GM18508 (cell line): ENCODE measurements at regions not wholly inside any gene's neighbourhood (a gene's known extent, or its start where the extent isn't known, plus 50 kb on each side); places are given as distances from the start of the nearest gene placed in this dataset.

ENCODE experiments used
- ATAC-seq: cut with Tn5 transposase; IDR thresholded peaks from one replicate; pipeline ENCODE4 v1.9.1; 2021; ENCODE audit warnings: moderate number of reproducible peaks; ENCODE audit not compliant: insufficient read depth, unreplicated experiment

GRCh38 chr3:30199855-30200254 is 406.5 kb upstream of the TGFBR2 start:
- no peak for ATAC-seq

GRCh38 chr3:30201715-30202114 is 404.7 kb upstream of the TGFBR2 start:
- no peak for ATAC-seq

- ATAC-seq, result no peak
These were observed 403.1 kb upstream of the TGFBR2 start for GRCh38 chr3:30203301-30203700.

GRCh38 chr3:30204126-30204525 is 402.3 kb upstream of the TGFBR2 start:
- ATAC-seq, result no peak

- ATAC-seq, result no peak
These were observed 400.4 kb upstream of the TGFBR2 start for GRCh38 chr3:30206051-30206450.

GRCh38 chr3:30221619-30222018 is 384.8 kb upstream of the TGFBR2 start:
- no peak for ATAC-seq

- ATAC-seq, result no peak
These were observed 384.0 kb upstream of the TGFBR2 start for GRCh38 chr3:30222441-30222840.

- no peak for ATAC-seq
These were observed 381.4 kb upstream of the TGFBR2 start for GRCh38 chr3:30225021-30225420.

GRCh38 chr3:30226601-30227151 is 379.7 kb upstream of the TGFBR2 start:
- ATAC-seq, result no peak

- ATAC-seq, result no peak
These were observed 378.7 kb upstream of the TGFBR2 start for GRCh38 chr3:30227571-30228301.

- no peak for ATAC-seq
These were observed 378.1 kb upstream of the TGFBR2 start for GRCh38 chr3:30228302-30228631.

GRCh38 chr3:30231277-30232141 is 374.9 kb upstream of the TGFBR2 start:
- ATAC-seq, result no peak

- no peak for ATAC-seq
These were observed 374.3 kb upstream of the TGFBR2 start for GRCh38 chr3:30232142-30232541.

GRCh38 chr3:30233913-30234646 is 372.3 kb upstream of the TGFBR2 start:
- no peak for ATAC-seq

GRCh38 chr3:30236011-30236410 is 370.4 kb upstream of the TGFBR2 start:
- no peak for ATAC-seq

- no peak for ATAC-seq
These were observed 364.7 kb upstream of the TGFBR2 start for GRCh38 chr3:30241721-30242120.

- no peak for ATAC-seq
These were observed 360.4 kb upstream of the TGFBR2 start for GRCh38 chr3:30245858-30246622.

GRCh38 chr3:30248423-30248822 is 358.0 kb upstream of the TGFBR2 start:
- ATAC-seq, result peak; percentile 93

GRCh38 chr3:30252474-30252873 is 353.9 kb upstream of the TGFBR2 start:
- no peak for ATAC-seq

- ATAC-seq, result no peak
These were observed 352.6 kb upstream of the TGFBR2 start for GRCh38 chr3:30253832-30254231.
